RWPE1 (cell line): ENCODE measurements at regions not wholly inside any gene's neighbourhood (a gene's known extent, or its start where the extent isn't known, plus 50 kb on each side); places are given as distances from the start of the nearest gene placed in this dataset.

Experiments
- CTCF ChIA-PET: fragments of 350-600 bp; sonication (Branson Sonifier 250); formaldehyde crosslinking; extraction: SDS; loops from one replicate; lab custom pipeline; 2021; lab: Yijun Ruan, JAX
- POLR2A ChIA-PET: fragments of 400-600 bp; formaldehyde crosslinking; extraction: SDS; loops from one replicate; lab custom pipeline; 2020; ENCODE audit warnings: antibody characterized with exemption; ENCODE audit not compliant: low non-redundant PET; lab: Yijun Ruan, JAX
- DNase-seq: peaks from one replicate; pipeline ENCODE4 v3.0.0; 2012; ENCODE audit warnings: low spot score
- H3K27ac ChIP-seq: fragments of 450-650 bp; 2 replicates; pipeline ENCODE4 v1.5.1; 2017
- CTCF ChIP-seq: fragments of 450-650 bp; conservative IDR thresholded peaks from 2 replicates; pipeline ENCODE4 v1.5.1; 2017; ENCODE audit warnings: low read depth, mild to moderate bottlenecking

- ChIA-PET CTCF (no interaction called here), POLR2A (no interaction called here)
- DNase-seq: peak; percentile 45
- H3K27ac ChIP-seq: no peak overlapping the region
- TF ChIP-seq CTCF: no peak
Measured at GRCh38 chr5:110925398-110925797, 146.1 kb upstream of the TSLP start.

- POLR2A ChIA-PET: no interaction called here
- CTCF ChIA-PET: no interaction called here
- H3K27ac ChIP-seq: no peak overlapping the region
- TF ChIP-seq CTCF: no peak
- no peak for DNase-seq
Measured at GRCh38 chr5:110925916-110926315, 145.6 kb upstream of the TSLP start.

GRCh38 chr5:110932755-110933488, 138.6 kb upstream of the TSLP start:
- TF ChIP-seq CTCF: no peak
- ChIA-PET CTCF (interaction anchor here (0.7 kb wide), 1 partner anchor 124 kb away, joined by 3 read pairs; no protein-coding TSS in a partner anchor), POLR2A (no interaction called here)
- no peak overlapping the region for H3K27ac ChIP-seq
- no peak for DNase-seq

GRCh38 chr5:110940136-110940535, 131.4 kb upstream of the TSLP start:
- TF ChIP-seq CTCF: no peak
- ChIA-PET CTCF (interaction anchor here (0.6 kb wide), 1 partner anchor 168 kb away, joined by 3 read pairs; no protein-coding TSS in a partner anchor), POLR2A (no interaction called here)
- no peak overlapping the region for H3K27ac ChIP-seq
- no peak for DNase-seq

GRCh38 chr5:110945874-110946436, 125.6 kb upstream of the TSLP start:
- CTCF ChIA-PET: interaction anchor here (0.6 kb wide), 1 partner anchor 8 kb away, joined by 3 read pairs; no protein-coding TSS in a partner anchor
- POLR2A ChIA-PET: no interaction called here
- no peak for TF ChIP-seq CTCF
- H3K27ac ChIP-seq: no peak overlapping the region
- no peak for DNase-seq

GRCh38 chr5:110951373-110951791, 120.1 kb upstream of the TSLP start:
- no peak for TF ChIP-seq CTCF
- H3K27ac ChIP-seq: no peak overlapping the region
- DNase-seq: peak; percentile 75
- ChIA-PET POLR2A (no interaction called here), CTCF (no interaction called here)
